Ascending aorta (tissue), 2 donors: ENCODE measurements at regions not wholly inside any gene's neighbourhood (a gene's known extent, or its start where the extent isn't known, plus 50 kb on each side); places are given as distances from the start of the nearest gene placed in this dataset.

Experiments
- DNase-seq, 2 donors: peaks; one replicate each; pipeline ENCODE4 v3.0.0-alpha.2; 2019; ENCODE audit warnings: low spot score in 2 of 2
- H3K27ac ChIP-seq, 2 donors: fragments of 200-600 bp; sonication (generic); one replicate each; pipeline ENCODE4 v1.5.1; 2016 to 2017; ENCODE audit warnings: mild to moderate bottlenecking in 1 of 2
- H3K27me3 ChIP-seq: fragments of 200-600 bp; sonication (generic); one replicate; pipeline ENCODE4 v1.5.1; 2017
- H3K36me3 ChIP-seq, 2 donors: fragments of 200-600 bp; sonication (generic); one replicate each; pipeline ENCODE4 v1.5.1; 2016
- H3K4me1 ChIP-seq, 2 donors: fragments of 200-600 bp; sonication (generic); one replicate each; pipeline ENCODE4 v1.5.1; 2016 to 2017; ENCODE audit warnings: mild to moderate bottlenecking in 1 of 2
- H3K4me3 ChIP-seq, 2 donors: fragments of 200-600 bp; sonication (generic); one replicate each; pipeline ENCODE4 v1.5.1; 2016 to 2017; ENCODE audit warnings: mild to moderate bottlenecking in 1 of 2
- H3K9me3 ChIP-seq, 2 donors: fragments of 200-600 bp; sonication (generic); one replicate each; pipeline ENCODE4 v1.5.1; 2016
- intact Hi-C: fragments of 100-400 bp; cut with DNase I; formaldehyde crosslinking; loops from one replicate; pipeline ENCODE4 v1.15.1; 2023
- TF ChIP-seq, protein P1 (sequence below), 3 experiments: fragments of 200-600 bp in 2 of 3; fragments of 450-650 bp in 1 of 3; sonication (generic) in 2 of 3; IDR thresholded peaks; one replicate each; pipeline ENCODE4 v1.5.1; 2016 to 2019; ENCODE audit warnings: antibody characterized with exemption in 3 of 3, mild to moderate bottlenecking in 1 of 3, moderate library complexity in 1 of 3

- no peak for DNase-seq
- TF ChIP-seq, protein P1, sequence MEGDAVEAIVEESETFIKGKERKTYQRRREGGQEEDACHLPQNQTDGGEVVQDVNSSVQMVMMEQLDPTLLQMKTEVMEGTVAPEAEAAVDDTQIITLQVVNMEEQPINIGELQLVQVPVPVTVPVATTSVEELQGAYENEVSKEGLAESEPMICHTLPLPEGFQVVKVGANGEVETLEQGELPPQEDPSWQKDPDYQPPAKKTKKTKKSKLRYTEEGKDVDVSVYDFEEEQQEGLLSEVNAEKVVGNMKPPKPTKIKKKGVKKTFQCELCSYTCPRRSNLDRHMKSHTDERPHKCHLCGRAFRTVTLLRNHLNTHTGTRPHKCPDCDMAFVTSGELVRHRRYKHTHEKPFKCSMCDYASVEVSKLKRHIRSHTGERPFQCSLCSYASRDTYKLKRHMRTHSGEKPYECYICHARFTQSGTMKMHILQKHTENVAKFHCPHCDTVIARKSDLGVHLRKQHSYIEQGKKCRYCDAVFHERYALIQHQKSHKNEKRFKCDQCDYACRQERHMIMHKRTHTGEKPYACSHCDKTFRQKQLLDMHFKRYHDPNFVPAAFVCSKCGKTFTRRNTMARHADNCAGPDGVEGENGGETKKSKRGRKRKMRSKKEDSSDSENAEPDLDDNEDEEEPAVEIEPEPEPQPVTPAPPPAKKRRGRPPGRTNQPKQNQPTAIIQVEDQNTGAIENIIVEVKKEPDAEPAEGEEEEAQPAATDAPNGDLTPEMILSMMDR (IDR thresholded peaks at IDR 0.05): no peak
- H3K4me3 ChIP-seq: no peak overlapping the region
- intact Hi-C loops: no loop called here
- H3K27me3 ChIP-seq: no peaks in the 10 kb centered on the region
- H3K9me3 ChIP-seq: no peaks in the 10 kb centered on the region
- no peaks in the 10 kb centered on the region for H3K4me1 ChIP-seq
- H3K27ac ChIP-seq: no peak overlapping the region
- no peaks in the 10 kb centered on the region for H3K36me3 ChIP-seq
Observed at GRCh38 chr6:95175927-95176675, 401.2 kb upstream of the MANEA start.

DNA sequence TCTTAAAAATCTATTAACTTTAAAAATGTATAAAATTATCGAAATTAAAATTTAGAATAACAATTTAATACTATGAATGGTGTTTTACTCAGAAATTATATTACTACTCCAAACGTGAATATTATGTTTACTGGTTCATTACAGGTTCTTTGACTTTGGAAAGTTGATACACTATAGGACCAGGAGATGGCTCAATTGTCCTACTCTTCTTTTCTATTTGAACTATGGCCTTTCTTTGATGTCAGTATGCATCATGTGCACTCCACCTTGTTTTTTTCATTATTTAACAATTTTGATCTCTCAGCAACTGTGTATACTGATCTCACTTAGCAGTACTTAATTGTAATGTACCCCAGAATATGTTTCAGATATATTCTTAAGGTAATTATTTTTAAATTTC is 391.5 kb upstream of the MANEA start:
- Histone ChIP-seq H3K27me3 (no peaks in the 10 kb centered on the region), H3K27ac (no peak overlapping the region), H3K36me3 (no peaks in the 10 kb centered on the region), H3K9me3 (no peaks in the 10 kb centered on the region), H3K4me1 (no peaks in the 10 kb centered on the region), H3K4me3 (no peak overlapping the region)
- intact Hi-C loops: no loop called here
- TF ChIP-seq, protein P1 (IDR thresholded peaks at IDR 0.05): no peak
- DNase-seq: no peak

- no peak overlapping the region for H3K27ac ChIP-seq
- no peaks in the 10 kb centered on the region for H3K36me3 ChIP-seq
- H3K9me3 ChIP-seq: no peaks in the 10 kb centered on the region
- H3K4me3 ChIP-seq: no peak overlapping the region
- H3K4me1 ChIP-seq: no peaks in the 10 kb centered on the region
- H3K27me3 ChIP-seq: no peaks in the 10 kb centered on the region
- intact Hi-C loops: no loop called here
- DNase-seq: no peak
- TF ChIP-seq, protein P1 (IDR thresholded peaks at IDR 0.05): no peak
Observed at GRCh38 chr6:95186710-95187109, 390.6 kb upstream of the MANEA start.

- no peak overlapping the region for H3K27ac ChIP-seq
- no peaks in the 10 kb centered on the region for H3K9me3 ChIP-seq
- H3K4me3 ChIP-seq: no peak overlapping the region
- TF ChIP-seq, protein P1 (IDR thresholded peaks at IDR 0.05): no peak
- no peaks in the 10 kb centered on the region for H3K4me1 ChIP-seq
- intact Hi-C loops: no loop called here
- DNase-seq: no peak
- H3K27me3 ChIP-seq: no peaks in the 10 kb centered on the region
- H3K36me3 ChIP-seq: no peaks in the 10 kb centered on the region
Observed at GRCh38 chr6:95197590-95197989, 379.7 kb upstream of the MANEA start.

DNA sequence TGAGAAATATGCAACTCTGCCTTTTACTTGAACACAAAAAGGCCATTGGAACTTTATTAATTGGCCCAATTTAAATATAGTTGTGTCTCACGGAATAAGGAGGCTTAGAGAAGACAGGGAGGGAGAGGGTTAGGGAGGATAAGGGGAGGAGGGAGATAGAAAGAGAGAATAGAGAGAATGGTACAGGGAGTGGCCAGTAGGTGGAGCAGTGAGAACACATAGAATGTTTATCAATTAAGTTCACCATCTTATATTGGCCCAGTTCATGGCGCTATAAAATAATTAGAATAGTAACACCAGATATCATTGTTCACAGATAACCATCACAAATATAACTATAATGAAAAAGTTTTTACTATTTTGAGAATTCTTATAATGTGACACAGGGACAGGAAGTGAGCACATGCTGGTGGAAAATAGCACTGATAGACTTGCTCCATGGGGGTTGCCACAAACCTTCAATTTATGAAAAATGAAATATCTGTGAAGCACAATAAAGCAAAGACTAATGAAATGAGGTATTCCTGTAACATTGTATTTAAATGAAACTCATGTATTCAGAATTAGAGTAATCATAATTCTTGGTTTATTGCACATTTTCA is 374.1 kb upstream of the MANEA start:
- TF ChIP-seq, protein P1 (IDR thresholded peaks at IDR 0.05): peak in 1 of 3 experiments; percentile 24
- Histone ChIP-seq H3K36me3 (no peaks in the 10 kb centered on the region), H3K4me1 (no peaks in the 10 kb centered on the region), H3K9me3 (no peaks in the 10 kb centered on the region), H3K27ac (no peak overlapping the region), H3K27me3 (no peaks in the 10 kb centered on the region), H3K4me3 (no peak overlapping the region)
- no peak for DNase-seq
- intact Hi-C loops: no loop called here
